ENCODE measurements at regions not wholly inside any gene's neighbourhood (a gene's known extent, or its start where the extent isn't known, plus 50 kb on each side); places are given as distances from the start of the nearest gene placed in this dataset.

DNA sequence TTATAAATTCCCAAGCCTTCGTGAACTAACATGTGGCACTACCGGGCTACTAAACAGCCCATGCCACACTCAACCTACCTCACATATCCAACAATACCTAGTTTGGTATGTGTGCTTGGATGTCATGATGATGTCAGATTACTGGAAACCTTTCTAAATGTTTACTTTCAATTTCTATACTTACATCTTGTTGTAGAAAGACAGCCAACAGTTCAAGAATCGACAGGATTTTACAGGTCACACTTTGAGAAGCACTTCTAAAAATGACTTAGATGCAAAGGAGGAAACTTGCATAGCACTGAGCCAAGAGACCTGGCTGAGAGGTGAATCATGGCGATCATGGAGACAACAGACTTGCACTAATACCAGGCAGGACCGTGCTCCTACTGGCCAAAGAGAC is 209.9 kb downstream of the COL4A1 start:
- no peak for DNase-seq
- Mint-ChIP-seq H3K27me3 (ENCODE audit: low read depth in 3 of 3) (peaks cover 3 to 9% (median 5%) of the 10 kb centered on the region in 3 donors), H3K27ac (no peak overlapping the region), H3K4me3 (no peak overlapping the region), H3K36me3 (no peaks in the 10 kb centered on the region), H3K9me3 (peaks cover 0 to 14% (median 5%) of the 10 kb centered on the region in 6 donors), H3K4me1 (no peaks in the 10 kb centered on the region)

GRCh38 chr13:110092831-110093247 is 214.1 kb downstream of the COL4A1 start:
- no peaks in the 10 kb centered on the region for H3K4me1 Mint-ChIP-seq
- no peak overlapping the region for H3K4me3 Mint-ChIP-seq

DNA sequence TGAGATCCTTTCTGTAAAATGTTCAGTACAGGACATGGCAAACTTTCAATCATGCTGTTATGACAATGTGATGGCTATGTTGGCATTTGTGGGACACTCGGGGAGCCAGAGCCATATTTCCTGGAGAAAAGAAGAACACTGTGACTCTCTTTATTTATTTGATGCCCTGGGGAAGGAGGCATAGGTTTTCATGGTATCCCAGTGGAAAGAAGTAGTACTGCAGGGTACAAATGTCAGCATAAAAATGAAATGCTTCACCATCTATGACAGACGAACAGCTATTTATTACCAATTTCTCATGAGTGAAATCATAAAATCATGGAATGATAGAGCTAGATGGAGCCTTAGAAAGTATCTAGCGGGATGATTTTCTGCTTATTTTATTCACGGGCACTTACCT is 217.1 kb downstream of the COL4A1 start:
- H3K36me3 Mint-ChIP-seq, result no peaks in the 10 kb centered on the region
- no peak overlapping the region for H3K27ac Mint-ChIP-seq
- H3K4me3 Mint-ChIP-seq, result no peak overlapping the region
- peaks cover 0 to 6% (median 2%) of the 10 kb centered on the region in 3 donors for H3K27me3 Mint-ChIP-seq (ENCODE audit: low read depth in 3 of 3)
- no peak for DNase-seq
- H3K9me3 Mint-ChIP-seq, result peaks cover 0 to 6% (median under 1%) of the 10 kb centered on the region in 6 donors
- H3K4me1 Mint-ChIP-seq, result no peaks in the 10 kb centered on the region

More at GRCh38 chr13:110092831-110093247, 214.1 kb downstream of the COL4A1 start:
- peaks cover 0 to 4% (median 0%) of the 10 kb centered on the region in 6 donors for H3K9me3 Mint-ChIP-seq
- H3K27ac Mint-ChIP-seq, result no peak overlapping the region
- H3K27me3 Mint-ChIP-seq (ENCODE audit: low read depth in 3 of 3), result peaks cover 0 to 4% (median 0%) of the 10 kb centered on the region in 3 donors
- no peak for DNase-seq
- H3K36me3 Mint-ChIP-seq, result no peaks in the 10 kb centered on the region

GRCh38 chr13:110089100-110089499 is 217.9 kb downstream of the COL4A1 start:
- Mint-ChIP-seq H3K27me3 (ENCODE audit: low read depth in 3 of 3) (peaks cover 0 to 6% (median 2%) of the 10 kb centered on the region in 3 donors), H3K4me1 (no peaks in the 10 kb centered on the region), H3K36me3 (no peaks in the 10 kb centered on the region), H3K9me3 (peaks cover 0 to 7% (median under 1%) of the 10 kb centered on the region in 6 donors), H3K27ac (no peak overlapping the region), H3K4me3 (no peak overlapping the region)
- no peak for DNase-seq

- H3K4me3 Mint-ChIP-seq, result no peak overlapping the region
- no peak overlapping the region for H3K27ac Mint-ChIP-seq
- DNase-seq, result no peak
- H3K36me3 Mint-ChIP-seq, result no peaks in the 10 kb centered on the region
- H3K4me1 Mint-ChIP-seq, result no peaks in the 10 kb centered on the region
- H3K9me3 Mint-ChIP-seq, result peaks cover 0 to 5% (median under 1%) of the 10 kb centered on the region in 6 donors
- peaks cover 0 to 2% (median 0%) of the 10 kb centered on the region in 3 donors for H3K27me3 Mint-ChIP-seq (ENCODE audit: low read depth in 3 of 3)
Measured at GRCh38 chr13:110073982-110074381, 233.0 kb downstream of the COL4A1 start.

DNA sequence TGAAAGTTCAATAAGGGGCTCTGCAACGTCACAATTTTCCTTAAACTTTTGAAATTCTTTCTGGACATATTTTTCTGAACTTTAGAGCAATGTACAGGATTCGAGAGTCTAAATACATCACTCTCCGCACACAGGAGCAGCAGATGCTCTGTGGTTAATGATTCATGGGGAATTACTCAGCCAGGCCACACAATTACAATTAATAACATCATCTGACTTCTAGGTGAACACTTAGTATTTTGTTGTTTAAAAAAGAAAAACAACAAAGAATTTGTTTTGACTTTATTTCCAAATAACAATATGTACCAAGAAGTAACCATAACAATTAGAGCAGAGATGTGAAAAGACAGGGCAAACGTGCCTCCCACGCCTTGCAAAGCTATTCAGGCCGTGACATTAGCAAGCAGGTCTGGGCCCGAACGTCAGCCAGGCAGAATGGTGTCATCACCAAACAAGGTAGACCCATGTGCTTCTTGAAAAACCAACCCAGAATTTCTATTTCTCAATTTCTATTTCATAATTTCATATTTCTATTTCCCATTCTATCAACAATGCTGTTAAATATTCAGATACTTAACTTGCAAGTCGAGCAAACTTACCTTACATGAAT is 236.3 kb downstream of the COL4A1 start:
- H3K4me3 Mint-ChIP-seq, result no peak overlapping the region
- H3K27ac Mint-ChIP-seq, result no peak overlapping the region
- no peaks in the 10 kb centered on the region for H3K9me3 Mint-ChIP-seq
- no peaks in the 10 kb centered on the region for H3K36me3 Mint-ChIP-seq
- H3K27me3 Mint-ChIP-seq (ENCODE audit: low read depth in 3 of 3), result peaks cover 0 to 2% (median 0%) of the 10 kb centered on the region in 3 donors
- no peak for DNase-seq
- no peaks in the 10 kb centered on the region for H3K4me1 Mint-ChIP-seq

- Mint-ChIP-seq H3K36me3 (no peaks in the 10 kb centered on the region), H3K4me1 (no peaks in the 10 kb centered on the region), H3K27me3 (ENCODE audit: low read depth in 3 of 3) (peaks cover 0 to 2% (median 0%) of the 10 kb centered on the region in 3 donors), H3K9me3 (no peaks in the 10 kb centered on the region), H3K27ac (no peak overlapping the region), H3K4me3 (no peak overlapping the region)
- DNase-seq, result no peak
Measured at GRCh38 chr13:110070046-110070445, 236.9 kb downstream of the COL4A1 start.

GRCh38 chr13:110068176-110068473 is 238.8 kb downstream of the COL4A1 start:
- H3K36me3 Mint-ChIP-seq, result no peaks in the 10 kb centered on the region
- H3K27me3 Mint-ChIP-seq (ENCODE audit: low read depth in 3 of 3), result no peaks in the 10 kb centered on the region
- H3K27ac Mint-ChIP-seq, result no peak overlapping the region
- no peaks in the 10 kb centered on the region for H3K9me3 Mint-ChIP-seq
- H3K4me3 Mint-ChIP-seq, result no peak overlapping the region
- no peaks in the 10 kb centered on the region for H3K4me1 Mint-ChIP-seq
- DNase-seq, result no peak

- no peaks in the 10 kb centered on the region for H3K36me3 Mint-ChIP-seq
- no peaks in the 10 kb centered on the region for H3K4me1 Mint-ChIP-seq
- H3K27ac Mint-ChIP-seq, result no peak overlapping the region
- DNase-seq, result no peak
- no peaks in the 10 kb centered on the region for H3K27me3 Mint-ChIP-seq (ENCODE audit: low read depth in 3 of 3)
- no peak overlapping the region for H3K4me3 Mint-ChIP-seq
- no peaks in the 10 kb centered on the region for H3K9me3 Mint-ChIP-seq
Measured at GRCh38 chr13:110067355-110068175, 239.4 kb downstream of the COL4A1 start.

- H3K36me3 Mint-ChIP-seq, result no peaks in the 10 kb centered on the region
- no peak overlapping the region for H3K4me3 Mint-ChIP-seq
- H3K9me3 Mint-ChIP-seq, result peaks cover 0 to 1% (median 0%) of the 10 kb centered on the region in 6 donors
- no peaks in the 10 kb centered on the region for H3K4me1 Mint-ChIP-seq
- no peak for DNase-seq
- H3K27me3 Mint-ChIP-seq (ENCODE audit: low read depth in 3 of 3), result peaks cover 0 to 1% (median 0%) of the 10 kb centered on the region in 3 donors
- H3K27ac Mint-ChIP-seq, result no peak overlapping the region
Measured at GRCh38 chr13:110065780-110066179, 241.2 kb downstream of the COL4A1 start.

- DNase-seq, result no peak
- H3K27ac Mint-ChIP-seq, result no peak overlapping the region
- peaks cover 0 to 3% (median 0%) of the 10 kb centered on the region in 6 donors for H3K9me3 Mint-ChIP-seq
- H3K36me3 Mint-ChIP-seq, result no peaks in the 10 kb centered on the region
- H3K27me3 Mint-ChIP-seq (ENCODE audit: low read depth in 3 of 3), result peaks cover 0 to 1% (median 0%) of the 10 kb centered on the region in 3 donors
- no peak overlapping the region for H3K4me3 Mint-ChIP-seq
- H3K4me1 Mint-ChIP-seq, result no peaks in the 10 kb centered on the region
Measured at GRCh38 chr13:110063490-110064421, 243.2 kb downstream of the COL4A1 start.

DNA sequence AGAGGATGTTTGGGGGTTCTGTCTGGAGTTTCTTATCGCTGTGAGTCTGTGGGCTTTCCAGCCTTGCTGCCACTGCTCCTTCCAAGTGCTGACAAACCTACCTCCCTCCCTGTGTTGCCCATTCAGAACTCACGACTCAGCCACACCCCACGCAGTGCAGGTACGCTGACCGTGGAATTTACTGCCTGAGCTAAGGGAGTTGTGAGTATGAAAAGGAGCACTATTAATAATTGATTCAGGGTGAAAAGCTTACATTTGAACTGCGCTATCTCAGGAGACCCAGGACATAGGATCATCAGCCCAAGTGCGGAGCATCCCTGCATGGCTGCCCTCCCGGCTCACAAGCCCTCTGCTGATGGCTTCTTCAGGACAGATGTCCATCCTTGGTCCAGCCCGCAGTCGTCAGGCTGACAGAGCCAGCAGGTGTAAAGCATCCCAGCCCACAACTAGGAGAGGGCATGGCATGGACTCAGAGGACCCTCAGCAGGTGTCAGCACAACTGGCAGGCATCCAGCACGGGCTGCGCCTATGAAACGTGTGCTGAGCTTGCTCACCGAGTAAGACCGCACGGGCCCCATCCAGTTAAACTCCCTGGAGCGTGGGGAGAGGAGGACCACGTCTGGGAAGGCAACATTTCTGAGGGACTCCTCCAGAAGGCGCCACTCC is 244.0 kb downstream of the COL4A1 start:
- Mint-ChIP-seq H3K9me3 (peaks cover 0 to 3% (median 0%) of the 10 kb centered on the region in 6 donors), H3K36me3 (no peaks in the 10 kb centered on the region), H3K27me3 (ENCODE audit: low read depth in 3 of 3) (peaks cover 0 to 1% (median 0%) of the 10 kb centered on the region in 3 donors), H3K4me1 (no peaks in the 10 kb centered on the region), H3K4me3 (no peak overlapping the region), H3K27ac (no peak overlapping the region)
- DNase-seq, result no peak

GRCh38 chr13:110062077-110062776 is 244.7 kb downstream of the COL4A1 start:
- Mint-ChIP-seq H3K27me3 (ENCODE audit: low read depth in 3 of 3) (peaks cover 0 to 1% (median under 1%) of the 10 kb centered on the region in 3 donors), H3K27ac (no peak overlapping the region)
- no peak for DNase-seq

More at GRCh38 chr13:110062077-110062776, 244.7 kb downstream of the COL4A1 start:
- H3K9me3 Mint-ChIP-seq, result peaks cover 0 to 3% (median 0%) of the 10 kb centered on the region in 6 donors
- H3K4me1 Mint-ChIP-seq, result no peaks in the 10 kb centered on the region
- H3K4me3 Mint-ChIP-seq, result no peak overlapping the region
- H3K36me3 Mint-ChIP-seq, result no peaks in the 10 kb centered on the region
